ENCODE measurements at regions not wholly inside any gene's neighbourhood (a gene's known extent, or its start where the extent isn't known, plus 50 kb on each side); places are given as distances from the start of the nearest gene placed in this dataset.

GRCh38 chr6:91281901-91282300, 695.0 kb upstream of the MAP3K7 start:
- Histone ChIP-seq H3K4me2 (replicated peaks; ENCODE audit: extremely low read depth, low read length, poor library complexity, severe bottlenecking) (no peak overlapping the region), H3K79me2 (ENCODE audit: insufficient read depth, low read length) (no peaks in the 10 kb centered on the region), H3K27ac (ENCODE audit: low read depth in 1 of 2, low read length in 2 of 2) (no peak overlapping the region), H3K4me1 (ENCODE audit: control insufficient read depth in 1 of 2, insufficient read depth in 2 of 2, low read length in 2 of 2) (no peaks in the 10 kb centered on the region), H3K4me3 (replicated peaks in 1 of 3; ENCODE audit: low read depth in 2 of 3, low read length in 3 of 3) (no peak overlapping the region), H3K9ac (ENCODE audit: insufficient read depth, low read length, poor library complexity, severe bottlenecking) (no peak overlapping the region), H2AFZ (ENCODE audit: insufficient read depth, low read depth, low read length, poor library complexity, severe bottlenecking) (no peak overlapping the region), H4K20me1 (ENCODE audit: insufficient read depth, low read length) (no peaks in the 10 kb centered on the region), H3K27me3 (ENCODE audit: control insufficient read depth in 2 of 2, insufficient read depth in 2 of 2, low read length in 2 of 2) (no peaks in the 10 kb centered on the region), H3K9me3 (replicated peaks in 1 of 2; ENCODE audit: control insufficient read depth in 1 of 2, insufficient read depth in 1 of 2, low read length in 2 of 2) (no peaks in the 10 kb centered on the region), H3K36me3 (replicated peaks in 1 of 2; ENCODE audit: control insufficient read depth in 1 of 2, insufficient read depth in 2 of 2, low read length in 2 of 2) (no peaks in the 10 kb centered on the region)
- Mint-ChIP-seq H3K9me3 (peaks cover 0 to 7% (median 3%) of the 10 kb centered on the region in 7 donors), H3K27me3 (ENCODE audit: low read depth in 3 of 3) (no peaks in the 10 kb centered on the region), H3K4me1 (no peaks in the 10 kb centered on the region), H3K36me3 (no peaks in the 10 kb centered on the region), H3K4me3 (no peak overlapping the region), H3K27ac (no peak overlapping the region)
- no peak for DNase-seq
- intact Hi-C loops (cut with micrococcal nuclease): no loop called here
- no peak for TF ChIP-seq CTCF (IDR thresholded peaks at IDR 0.05)

- intact Hi-C loops (cut with micrococcal nuclease): no loop called here
- Histone ChIP-seq H3K27me3 (ENCODE audit: control insufficient read depth in 2 of 2, insufficient read depth in 2 of 2, low read length in 2 of 2) (no peaks in the 10 kb centered on the region), H3K4me1 (ENCODE audit: control insufficient read depth in 1 of 2, insufficient read depth in 2 of 2, low read length in 2 of 2) (no peaks in the 10 kb centered on the region), H3K27ac (ENCODE audit: low read depth in 1 of 2, low read length in 2 of 2) (no peak overlapping the region), H3K79me2 (ENCODE audit: insufficient read depth, low read length) (no peaks in the 10 kb centered on the region), H3K9me3 (replicated peaks in 1 of 2; ENCODE audit: control insufficient read depth in 1 of 2, insufficient read depth in 1 of 2, low read length in 2 of 2) (no peaks in the 10 kb centered on the region), H3K4me3 (replicated peaks in 1 of 3; ENCODE audit: low read depth in 2 of 3, low read length in 3 of 3) (no peak overlapping the region), H3K9ac (ENCODE audit: insufficient read depth, low read length, poor library complexity, severe bottlenecking) (no peak overlapping the region), H2AFZ (ENCODE audit: insufficient read depth, low read depth, low read length, poor library complexity, severe bottlenecking) (no peak overlapping the region), H3K36me3 (replicated peaks in 1 of 2; ENCODE audit: control insufficient read depth in 1 of 2, insufficient read depth in 2 of 2, low read length in 2 of 2) (no peaks in the 10 kb centered on the region), H4K20me1 (ENCODE audit: insufficient read depth, low read length) (no peaks in the 10 kb centered on the region), H3K4me2 (replicated peaks; ENCODE audit: extremely low read depth, low read length, poor library complexity, severe bottlenecking) (no peak overlapping the region)
- H3K9me3 Mint-ChIP-seq: peaks cover 0 to 8% (median 2%) of the 10 kb centered on the region in 7 donors
- H3K27ac Mint-ChIP-seq: no peak overlapping the region
- no peaks in the 10 kb centered on the region for H3K36me3 Mint-ChIP-seq
- no peaks in the 10 kb centered on the region for H3K27me3 Mint-ChIP-seq (ENCODE audit: low read depth in 3 of 3)
- no peak for DNase-seq
- TF ChIP-seq CTCF (IDR thresholded peaks at IDR 0.05): no peak
- H3K4me1 Mint-ChIP-seq: no peaks in the 10 kb centered on the region
- H3K4me3 Mint-ChIP-seq: no peak overlapping the region
- WGBS (ENCODE audit: insufficient coverage): no CpG with 5 or more reads among the region's 3 CpGs
Observed at GRCh38 chr6:91280494-91280830, 693.6 kb upstream of the MAP3K7 start.
